A673 (cell line): ENCODE measurements at regions not wholly inside any gene's neighbourhood (a gene's known extent, or its start where the extent isn't known, plus 50 kb on each side); places are given as distances from the start of the nearest gene placed in this dataset.

ENCODE experiments used
- BruUV-seq: library from RNA; stranded (reverse); fragments of 400-500 nt; replicated peaks from 2 replicates; lab custom pipeline; 2021; lab: Mats Ljungman, UMichigan
- CTCF ChIA-PET: fragments of 300-600 bp; sonication (Branson Sonifier 250); formaldehyde crosslinking; loops from one replicate; lab custom pipeline; 2022; ENCODE audit warnings: antibody characterized with exemption; lab: Charles Lee
- POLR2A ChIA-PET: fragments of 300-600 bp; sonication (Branson Sonifier 250); formaldehyde crosslinking; loops from one replicate; lab custom pipeline; 2022; ENCODE audit warnings: antibody characterized with exemption; ENCODE audit not compliant: low non-redundant PET; lab: Charles Lee
- DNase-seq: peaks from one replicate; pipeline ENCODE4 v3.0.0-alpha.2; 2015; ENCODE audit warnings: low spot score
- H3K27ac ChIP-seq: fragments of 200-600 bp; sonication (generic); 2 replicates; pipeline ENCODE4 v1.5.1; 2016; ENCODE audit warnings: mixed run types, low read depth, mild to moderate bottlenecking, mixed read lengths, antibody characterized with exemption, low read length; ENCODE audit not compliant: poor library complexity, severe bottlenecking
- H3K27me3 ChIP-seq: fragments of 200-600 bp; sonication (generic); replicated peaks from 2 replicates; pipeline ENCODE4 v1.6.1; 2017; ENCODE audit warnings: mixed run types, low read depth, mild to moderate bottlenecking, mixed read lengths, antibody characterized with exemption, low read length; ENCODE audit not compliant: insufficient read depth, poor library complexity
- H3K36me3 ChIP-seq: fragments of 200-600 bp; sonication (generic); 2 replicates; pipeline ENCODE4 v1.6.1; 2016; ENCODE audit warnings: mixed run types, mild to moderate bottlenecking, mixed read lengths, antibody characterized with exemption, low read length; ENCODE audit not compliant: insufficient read depth, poor library complexity, severe bottlenecking
- H3K4me1 ChIP-seq: fragments of 200-600 bp; sonication (generic); 2 replicates; pipeline ENCODE4 v1.6.1; 2017; ENCODE audit warnings: mixed run types, mild to moderate bottlenecking, mixed read lengths, antibody characterized with exemption, low read length; ENCODE audit not compliant: insufficient read depth, poor library complexity, severe bottlenecking
- H3K4me3 ChIP-seq: fragments of 200-600 bp; sonication (generic); 2 replicates; pipeline ENCODE4 v1.5.1; 2016; ENCODE audit warnings: low read depth, mixed run types, mild to moderate bottlenecking, mixed read lengths, low read length; ENCODE audit not compliant: poor library complexity, severe bottlenecking
- H3K9me3 ChIP-seq: fragments of 200-600 bp; sonication (generic); 2 replicates; pipeline ENCODE4 v1.6.1; 2016; ENCODE audit warnings: mixed run types, low read depth, mild to moderate bottlenecking, mixed read lengths, antibody characterized with exemption, low read length; ENCODE audit not compliant: poor library complexity, severe bottlenecking
- CTCF ChIP-seq: fragments of 300-800, 200-600 bp; sonication (generic); conservative IDR thresholded peaks from 2 replicates; pipeline ENCODE4 v1.5.1; 2017; ENCODE audit warnings: low read depth, mild to moderate bottlenecking, antibody characterized with exemption, low read length, moderate library complexity, mixed read lengths
- EZH2 ChIP-seq: fragments of 200-600 bp; sonication (generic); IDR thresholded peaks from 2 replicates; pipeline ENCODE4 v1.6.1; 2017; ENCODE audit warnings: borderline replicate concordance, low read depth, mild to moderate bottlenecking, mixed read lengths, antibody characterized with exemption, low read length; ENCODE audit not compliant: poor library complexity, severe bottlenecking
- intact Hi-C: fragments of 100-400 bp; cut with micrococcal nuclease; formaldehyde crosslinking; loops from one replicate; pipeline ENCODE4 v1.10.0; 2022; ENCODE audit not compliant: unreplicated experiment

- TF ChIP-seq EZH2 = no peak
- no peak for TF ChIP-seq CTCF
Measured at GRCh38 chrX:142661696-142662095, 364.0 kb upstream of the SPANXN4 start.

DNA sequence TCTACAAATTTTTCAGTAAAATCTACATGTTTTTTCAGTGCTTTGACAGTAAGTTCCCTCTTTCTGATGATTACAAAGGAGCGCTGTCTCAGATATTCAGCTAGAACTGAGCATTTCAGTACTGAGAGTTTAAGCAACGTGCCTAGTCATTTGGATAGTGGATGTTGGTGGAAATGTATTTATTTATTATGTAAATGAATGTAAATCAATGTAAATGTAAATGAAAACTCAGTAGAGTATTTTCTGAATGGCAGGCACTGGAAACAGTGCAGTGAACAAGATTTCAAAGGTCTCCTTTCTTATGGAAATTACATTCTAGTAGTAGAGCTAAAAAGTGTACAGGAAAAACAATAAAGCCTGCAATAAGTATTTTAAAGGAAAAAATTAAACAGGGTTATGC, 370.2 kb upstream of the SPANXN4 start:
- CTCF ChIA-PET = no interaction called here
- BruUV-seq = no TSS peak
- TF ChIP-seq EZH2 = no peak
- no peak for TF ChIP-seq CTCF
- Histone ChIP-seq H3K36me3 (no peaks in the 10 kb centered on the region), H3K9me3 (peaks cover 11% of the 10 kb centered on the region), H3K4me3 (no peak overlapping the region), H3K27me3 (no peaks in the 10 kb centered on the region), H3K4me1 (no peaks in the 10 kb centered on the region), H3K27ac (no peak overlapping the region)
- POLR2A ChIA-PET = no interaction called here
- intact Hi-C loops = no loop called here
- DNase-seq = no peak

More at GRCh38 chrX:142661696-142662095, 364.0 kb upstream of the SPANXN4 start:
- Histone ChIP-seq H3K36me3 (no peaks in the 10 kb centered on the region), H3K27me3 (no peaks in the 10 kb centered on the region), H3K27ac (no peak overlapping the region), H3K9me3 (peaks cover 10% of the 10 kb centered on the region), H3K4me1 (no peaks in the 10 kb centered on the region), H3K4me3 (no peak overlapping the region)
- intact Hi-C loops = no loop called here
- POLR2A ChIA-PET = no interaction called here
- no peak for DNase-seq
- BruUV-seq = no TSS peak
- CTCF ChIA-PET = no interaction called here

DNA sequence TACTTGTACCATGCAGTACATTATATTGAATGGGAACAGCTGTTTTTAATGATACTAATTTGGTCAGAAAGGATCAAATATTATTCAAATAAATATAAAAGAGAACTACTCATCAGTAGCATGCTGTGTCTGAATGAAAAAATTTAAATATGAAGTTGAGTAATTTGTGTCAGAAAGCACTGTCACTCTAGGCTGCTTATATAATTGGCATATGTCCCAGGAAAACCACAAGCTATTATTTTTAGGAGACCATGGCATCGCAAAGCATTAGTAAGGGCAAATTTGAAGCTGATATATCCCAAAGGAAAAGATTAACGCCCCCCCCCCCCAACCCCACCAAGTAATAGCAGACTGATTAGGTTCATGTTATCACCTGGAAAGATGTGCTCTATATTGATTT, 388.5 kb upstream of the SPANXN4 start:
- no peak overlapping the region for H3K4me3 ChIP-seq
- ChIA-PET CTCF (no interaction called here), POLR2A (no interaction called here)
- no peaks in the 10 kb centered on the region for H3K4me1 ChIP-seq
- H3K27me3 ChIP-seq = no peaks in the 10 kb centered on the region
- peaks cover 3% of the 10 kb centered on the region for H3K9me3 ChIP-seq
- intact Hi-C loops = no loop called here
- no TSS peak for BruUV-seq
- no peak overlapping the region for H3K27ac ChIP-seq
- no peak for DNase-seq
- TF ChIP-seq CTCF (no peak), EZH2 (no peak)
- no peaks in the 10 kb centered on the region for H3K36me3 ChIP-seq
